Astrocyte (in vitro differentiated cells and primary cell): ENCODE measurements at regions not wholly inside any gene's neighbourhood (a gene's known extent, or its start where the extent isn't known, plus 50 kb on each side); places are given as distances from the start of the nearest gene placed in this dataset.

ENCODE experiments used
- CTCF ChIP-seq: IDR thresholded peaks from 2 replicates; pipeline ENCODE4 v1.5.1; 2011; ENCODE audit warnings: low read depth, mild to moderate bottlenecking, inconsistent platforms, low read length, moderate library complexity; ENCODE audit not compliant: insufficient read depth
- EZH2 ChIP-seq: IDR thresholded peaks from 2 replicates; pipeline ENCODE4 v1.6.1; 2012; ENCODE audit warnings: mild to moderate bottlenecking, low read length, inconsistent platforms; ENCODE audit not compliant: insufficient read depth

- TF ChIP-seq CTCF (no peak), EZH2 (no peak)
These were observed 366.4 kb upstream of the NFIA start for GRCh38 chr1:60715970-60716369.
